ENCODE measurements at regions not wholly inside any gene's neighbourhood (a gene's known extent, or its start where the extent isn't known, plus 50 kb on each side); places are given as distances from the start of the nearest gene placed in this dataset.

DNA sequence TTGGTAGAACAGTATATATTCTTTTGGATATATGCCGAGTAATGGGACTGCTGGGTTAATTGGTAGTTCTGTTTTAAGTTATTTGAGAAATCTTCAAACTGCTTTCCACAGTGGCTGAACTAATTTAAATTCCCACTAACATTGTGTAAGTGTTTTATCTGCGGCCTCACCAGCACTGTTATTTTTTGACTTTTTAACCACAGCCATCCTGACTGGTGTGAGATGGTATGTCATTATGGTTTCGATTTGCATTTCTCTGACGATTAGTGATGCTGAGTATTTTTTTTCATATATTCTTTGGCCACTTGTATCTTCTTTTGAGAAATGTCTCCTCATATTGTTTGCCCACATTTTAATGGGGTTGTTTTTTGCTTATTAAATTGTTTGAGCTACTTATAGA, 357.4 kb downstream of the C12orf50 start:
- Mint-ChIP-seq H3K4me3 (ENCODE audit: unreplicated experiment) (no peak overlapping the region), H3K27ac (ENCODE audit: unreplicated experiment) (no peak overlapping the region), H3K36me3 (ENCODE audit: low read depth, unreplicated experiment) (no peaks in the 10 kb centered on the region), H3K4me1 (ENCODE audit: unreplicated experiment) (no peaks in the 10 kb centered on the region), H3K9me3 (ENCODE audit: unreplicated experiment) (no peaks in the 10 kb centered on the region), H3K27me3 (ENCODE audit: unreplicated experiment) (no peaks in the 10 kb centered on the region)
- no peak for DNase-seq (ENCODE audit: low spot score)
- TF ChIP-seq, protein P1, sequence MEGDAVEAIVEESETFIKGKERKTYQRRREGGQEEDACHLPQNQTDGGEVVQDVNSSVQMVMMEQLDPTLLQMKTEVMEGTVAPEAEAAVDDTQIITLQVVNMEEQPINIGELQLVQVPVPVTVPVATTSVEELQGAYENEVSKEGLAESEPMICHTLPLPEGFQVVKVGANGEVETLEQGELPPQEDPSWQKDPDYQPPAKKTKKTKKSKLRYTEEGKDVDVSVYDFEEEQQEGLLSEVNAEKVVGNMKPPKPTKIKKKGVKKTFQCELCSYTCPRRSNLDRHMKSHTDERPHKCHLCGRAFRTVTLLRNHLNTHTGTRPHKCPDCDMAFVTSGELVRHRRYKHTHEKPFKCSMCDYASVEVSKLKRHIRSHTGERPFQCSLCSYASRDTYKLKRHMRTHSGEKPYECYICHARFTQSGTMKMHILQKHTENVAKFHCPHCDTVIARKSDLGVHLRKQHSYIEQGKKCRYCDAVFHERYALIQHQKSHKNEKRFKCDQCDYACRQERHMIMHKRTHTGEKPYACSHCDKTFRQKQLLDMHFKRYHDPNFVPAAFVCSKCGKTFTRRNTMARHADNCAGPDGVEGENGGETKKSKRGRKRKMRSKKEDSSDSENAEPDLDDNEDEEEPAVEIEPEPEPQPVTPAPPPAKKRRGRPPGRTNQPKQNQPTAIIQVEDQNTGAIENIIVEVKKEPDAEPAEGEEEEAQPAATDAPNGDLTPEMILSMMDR (IDR thresholded peaks at IDR 0.05; ENCODE audit: unreplicated experiment), result no peak

DNA sequence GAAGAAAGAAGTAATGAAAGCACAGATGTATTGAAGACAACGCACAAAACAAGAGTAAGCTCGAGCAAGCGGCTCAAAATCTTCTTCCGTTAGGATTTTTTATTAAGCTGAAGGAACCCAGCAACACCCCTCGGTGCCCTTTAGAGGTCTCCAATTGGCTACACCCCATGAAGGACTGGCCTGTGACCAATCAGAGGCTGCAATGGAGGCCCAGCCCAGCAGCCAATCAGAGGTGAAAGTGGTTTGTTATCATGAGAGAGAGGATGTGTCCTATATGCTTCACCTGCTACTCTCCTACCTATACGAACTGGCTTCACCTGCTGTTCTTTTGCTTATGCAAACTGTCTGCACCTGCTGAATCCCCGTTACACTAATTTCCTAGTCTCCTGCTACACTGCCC, 358.8 kb downstream of the C12orf50 start:
- Mint-ChIP-seq H3K36me3 (ENCODE audit: low read depth, unreplicated experiment) (no peaks in the 10 kb centered on the region), H3K27ac (ENCODE audit: unreplicated experiment) (no peak overlapping the region), H3K27me3 (ENCODE audit: unreplicated experiment) (no peaks in the 10 kb centered on the region), H3K4me1 (ENCODE audit: unreplicated experiment) (no peaks in the 10 kb centered on the region), H3K9me3 (ENCODE audit: unreplicated experiment) (no peaks in the 10 kb centered on the region), H3K4me3 (ENCODE audit: unreplicated experiment) (no peak overlapping the region)
- DNase-seq (ENCODE audit: low spot score), result no peak
- TF ChIP-seq, protein P1 (IDR thresholded peaks at IDR 0.05; ENCODE audit: unreplicated experiment), result no peak

DNA sequence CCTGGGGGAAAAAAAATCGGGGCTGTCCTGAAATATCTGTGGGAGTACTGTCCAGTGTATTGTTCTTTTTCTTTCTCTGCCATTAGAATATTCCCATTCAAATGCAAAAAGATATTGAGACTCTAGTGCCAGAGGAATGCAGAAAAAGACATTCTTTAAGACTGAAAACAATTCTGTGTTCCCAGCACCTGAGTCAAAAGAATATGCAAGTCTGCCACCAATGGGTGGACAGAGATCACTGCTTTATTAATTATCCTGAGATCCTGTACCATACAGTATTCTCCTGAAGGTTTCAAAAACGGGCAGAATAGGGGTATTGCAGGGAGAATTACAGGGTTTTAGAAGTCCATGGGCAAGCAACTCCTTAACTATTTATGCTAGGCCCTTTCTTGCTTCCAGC, 361.8 kb downstream of the C12orf50 start:
- no peak for DNase-seq (ENCODE audit: low spot score)
- Mint-ChIP-seq H3K9me3 (ENCODE audit: unreplicated experiment) (no peaks in the 10 kb centered on the region), H3K4me1 (ENCODE audit: unreplicated experiment) (no peaks in the 10 kb centered on the region), H3K36me3 (ENCODE audit: low read depth, unreplicated experiment) (no peaks in the 10 kb centered on the region), H3K27me3 (ENCODE audit: unreplicated experiment) (no peaks in the 10 kb centered on the region), H3K4me3 (ENCODE audit: unreplicated experiment) (no peak overlapping the region), H3K27ac (ENCODE audit: unreplicated experiment) (no peak overlapping the region)
- TF ChIP-seq, protein P1 (IDR thresholded peaks at IDR 0.05; ENCODE audit: unreplicated experiment), result no peak

DNA sequence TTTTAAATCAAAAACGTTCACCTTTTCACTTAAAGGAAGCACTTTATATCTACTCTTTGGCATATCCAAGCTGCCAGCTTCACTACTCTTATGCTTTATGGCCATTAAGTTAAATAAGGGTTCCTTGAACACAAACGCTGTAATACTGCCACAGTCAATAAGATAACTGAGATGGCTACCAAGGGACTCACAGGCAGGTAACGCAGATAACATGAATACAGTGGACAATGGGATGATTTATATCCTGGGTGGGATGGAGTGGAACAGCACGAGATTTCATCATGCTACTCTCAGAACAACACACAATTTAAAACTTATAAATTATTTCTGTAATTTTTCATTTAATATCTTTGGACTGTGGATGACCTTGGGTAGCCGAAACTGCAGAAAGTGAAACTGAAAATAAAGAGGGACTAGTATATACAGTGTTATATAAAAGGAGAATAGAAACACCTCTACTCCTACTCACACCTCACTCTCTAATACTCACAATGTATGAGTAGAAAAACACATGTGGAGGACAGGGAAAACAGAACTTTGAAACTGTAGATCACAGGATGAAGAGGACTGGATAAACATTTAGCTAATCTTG, 367.3 kb downstream of the C12orf50 start:
- Mint-ChIP-seq H3K27ac (ENCODE audit: unreplicated experiment) (no peak overlapping the region), H3K4me1 (ENCODE audit: unreplicated experiment) (no peaks in the 10 kb centered on the region), H3K27me3 (ENCODE audit: unreplicated experiment) (peaks cover 1% of the 10 kb centered on the region), H3K36me3 (ENCODE audit: low read depth, unreplicated experiment) (no peaks in the 10 kb centered on the region), H3K9me3 (ENCODE audit: unreplicated experiment) (no peaks in the 10 kb centered on the region), H3K4me3 (ENCODE audit: unreplicated experiment) (no peak overlapping the region)
- TF ChIP-seq, protein P1 (IDR thresholded peaks at IDR 0.05; ENCODE audit: unreplicated experiment), result no peak
- DNase-seq (ENCODE audit: low spot score), result no peak

DNA sequence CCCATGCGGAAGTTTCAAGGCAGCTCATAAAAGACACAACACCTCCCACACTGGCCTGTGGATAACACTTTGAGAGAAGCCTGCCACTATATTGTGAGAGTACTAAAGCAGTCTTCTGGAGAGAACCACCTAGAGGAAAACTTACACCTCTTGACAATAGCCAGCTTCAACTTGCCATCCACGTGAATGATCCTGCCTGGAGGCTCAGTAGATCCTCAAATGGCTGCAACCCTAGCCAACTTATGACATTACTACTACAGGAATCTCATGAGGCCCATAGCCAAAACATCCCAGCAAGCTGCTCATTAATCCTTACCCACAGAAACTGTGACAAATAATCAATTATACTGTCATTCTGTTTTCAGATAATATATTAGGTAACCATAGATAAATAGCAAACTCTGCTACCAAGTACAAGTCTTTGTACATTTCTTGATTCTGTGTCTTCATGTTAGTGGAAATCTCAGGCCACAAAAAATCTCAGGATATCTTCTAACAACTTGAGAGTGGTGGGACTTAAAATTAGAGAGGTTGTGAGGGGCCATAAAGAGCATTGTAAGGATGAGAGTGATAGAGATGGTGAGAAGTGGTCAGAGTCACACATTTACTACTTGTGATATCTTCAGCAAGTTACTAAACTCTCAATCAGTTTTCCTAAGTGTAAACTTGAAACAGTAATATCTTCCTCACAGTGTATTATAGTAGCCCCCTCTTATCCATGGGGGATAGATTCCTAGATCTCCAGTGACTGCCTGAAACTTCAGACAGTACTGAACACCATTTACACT, 368.0 kb downstream of the C12orf50 start:
- no peaks in the 10 kb centered on the region for H3K36me3 Mint-ChIP-seq (ENCODE audit: low read depth, unreplicated experiment)
- no peak for DNase-seq (ENCODE audit: low spot score)
- H3K9me3 Mint-ChIP-seq (ENCODE audit: unreplicated experiment), result no peaks in the 10 kb centered on the region

More for the DNA sequence above, 368.0 kb downstream of the C12orf50 start:
- H3K27me3 Mint-ChIP-seq (ENCODE audit: unreplicated experiment), result peaks cover 1% of the 10 kb centered on the region
- no peak overlapping the region for H3K4me3 Mint-ChIP-seq (ENCODE audit: unreplicated experiment)
- H3K4me1 Mint-ChIP-seq (ENCODE audit: unreplicated experiment), result no peaks in the 10 kb centered on the region
- TF ChIP-seq, protein P1 (IDR thresholded peaks at IDR 0.05; ENCODE audit: unreplicated experiment), result no peak
- no peak overlapping the region for H3K27ac Mint-ChIP-seq (ENCODE audit: unreplicated experiment)
